MM.1S (cell line): ENCODE measurements at regions not wholly inside any gene's neighbourhood (a gene's known extent, or its start where the extent isn't known, plus 50 kb on each side); places are given as distances from the start of the nearest gene placed in this dataset.

ENCODE experiments used
- DNase-seq: peaks from one replicate; pipeline ENCODE4 v3.0.0-alpha.2; 2015
- H2AFZ ChIP-seq: fragments of 300-600 bp; sonication (generic); 2 replicates; pipeline ENCODE4 v1.6.0; 2016; ENCODE audit warnings: antibody characterized with exemption, low read length
- H3F3A ChIP-seq: fragments of 300-600 bp; sonication (generic); 2 replicates; pipeline ENCODE4 v1.6.1; 2016; ENCODE audit warnings: mild to moderate bottlenecking, antibody characterized with exemption, low read length, moderate library complexity, mixed read lengths; ENCODE audit not compliant: insufficient read depth
- H3K27ac ChIP-seq: fragments of 300-600 bp; sonication (generic); 2 replicates; pipeline ENCODE4 v1.5.1; 2016; ENCODE audit warnings: mild to moderate bottlenecking, low read length
- H3K27me3 ChIP-seq: fragments of 300-600 bp; sonication (generic); replicated peaks from 2 replicates; pipeline ENCODE4 v1.6.0; 2016; ENCODE audit warnings: low read length; ENCODE audit not compliant: insufficient read depth
- H3K36me3 ChIP-seq: fragments of 300-600 bp; sonication (generic); replicated peaks from 2 replicates; pipeline ENCODE4 v1.6.1; 2016; ENCODE audit warnings: mild to moderate bottlenecking, low read length, mixed read lengths; ENCODE audit not compliant: insufficient read depth
- H3K4me1 ChIP-seq: fragments of 300-600 bp; sonication (generic); 2 replicates; pipeline ENCODE4 v1.6.1; 2016; ENCODE audit warnings: low read length, mixed read lengths
- H3K4me2 ChIP-seq: fragments of 300-600 bp; sonication (generic); 2 replicates; pipeline ENCODE4 v1.6.0; 2016; ENCODE audit warnings: low read depth, low read length
- H3K4me3 ChIP-seq: fragments of 300-600 bp; sonication (generic); 2 replicates; pipeline ENCODE4 v1.5.1; 2016; ENCODE audit warnings: low read length, mixed read lengths
- H3K79me2 ChIP-seq: fragments of 300-600 bp; sonication (generic); 2 replicates; pipeline ENCODE4 v1.6.1; 2016; ENCODE audit warnings: mixed run types, low read length, mixed read lengths
- H3K9ac ChIP-seq: fragments of 300-600 bp; sonication (generic); 2 replicates; pipeline ENCODE4 v1.6.1; 2016; ENCODE audit warnings: low read length, mixed read lengths
- H3K9me2 ChIP-seq: fragments of 300-600 bp; sonication (generic); replicated peaks from 2 replicates; pipeline ENCODE4 v1.6.1; 2016; ENCODE audit warnings: mild to moderate bottlenecking, low read length, mixed read lengths; ENCODE audit not compliant: insufficient read depth
- H3K9me3 ChIP-seq: fragments of 300-600 bp; sonication (generic); replicated peaks from 2 replicates; pipeline ENCODE4 v1.6.1; 2016; ENCODE audit warnings: mild to moderate bottlenecking, low read length, mixed read lengths; ENCODE audit not compliant: insufficient read depth
- H4K20me1 ChIP-seq: fragments of 300-600 bp; sonication (generic); 2 replicates; pipeline ENCODE4 v1.6.1; 2016; ENCODE audit warnings: mild to moderate bottlenecking, low read length, moderate library complexity, mixed read lengths; ENCODE audit not compliant: insufficient read depth
- CTCF ChIP-seq: fragments of 300-600 bp; sonication (generic); IDR thresholded peaks from 2 replicates; pipeline ENCODE4 v1.5.1; 2016; ENCODE audit warnings: antibody characterized with exemption, low read length, mixed read lengths
- EZH2 ChIP-seq: fragments of 300-600 bp; sonication (generic); optimal IDR thresholded peaks from 2 replicates; pipeline ENCODE3; 2017; ENCODE audit warnings: low read depth, mild to moderate bottlenecking, antibody characterized with exemption, low read length, mixed read lengths
- EZH2phosphoT487 ChIP-seq: fragments of 300-600 bp; sonication (generic); IDR thresholded peaks from 2 replicates; pipeline ENCODE4 v1.6.1; 2018; ENCODE audit warnings: antibody characterized with exemption, low read length

GRCh38 chr2:217249121-217250012 is 389.5 kb upstream of the TNP1 start:
- Histone ChIP-seq H3K79me2 (no peaks in the 10 kb centered on the region), H3F3A (no peaks in the 10 kb centered on the region), H3K36me3 (no peaks in the 10 kb centered on the region), H3K9me3 (no peaks in the 10 kb centered on the region), H4K20me1 (no peaks in the 10 kb centered on the region), H3K4me1 (no peaks in the 10 kb centered on the region), H3K4me2 (no peak overlapping the region), H3K9me2 (no peaks in the 10 kb centered on the region), H3K27ac (no peak overlapping the region), H2AFZ (no peak overlapping the region), H3K27me3 (no peaks in the 10 kb centered on the region), H3K9ac (no peak overlapping the region), H3K4me3 (no peak overlapping the region)
- DNase-seq: no peak
- TF ChIP-seq EZH2phosphoT487: no peak
- TF ChIP-seq EZH2: no peak
- no peak for TF ChIP-seq CTCF

GRCh38 chr2:217248312-217248935 is 388.6 kb upstream of the TNP1 start:
- Histone ChIP-seq H3K9me2 (no peaks in the 10 kb centered on the region), H3K4me1 (no peaks in the 10 kb centered on the region), H3K4me3 (no peak overlapping the region), H3K9ac (no peak overlapping the region), H3K36me3 (no peaks in the 10 kb centered on the region), H2AFZ (no peak overlapping the region), H3K27me3 (no peaks in the 10 kb centered on the region), H3K79me2 (no peaks in the 10 kb centered on the region), H3F3A (no peaks in the 10 kb centered on the region), H3K27ac (no peak overlapping the region), H3K9me3 (no peaks in the 10 kb centered on the region), H3K4me2 (no peak overlapping the region), H4K20me1 (no peaks in the 10 kb centered on the region)
- DNase-seq: no peak
- TF ChIP-seq EZH2 (no peak), EZH2phosphoT487 (no peak), CTCF (no peak)

- no peaks in the 10 kb centered on the region for H3K36me3 ChIP-seq
- H3K4me1 ChIP-seq: no peaks in the 10 kb centered on the region
- no peak overlapping the region for H3K27ac ChIP-seq
- H3K9me2 ChIP-seq: no peaks in the 10 kb centered on the region
- no peaks in the 10 kb centered on the region for H3K9me3 ChIP-seq
- no peaks in the 10 kb centered on the region for H3K79me2 ChIP-seq
- H2AFZ ChIP-seq: no peak overlapping the region
- TF ChIP-seq EZH2phosphoT487 (no peak), EZH2 (no peak), CTCF (no peak)
- H3K9ac ChIP-seq: no peak overlapping the region
- no peaks in the 10 kb centered on the region for H4K20me1 ChIP-seq
- H3K4me3 ChIP-seq: no peak overlapping the region
- no peaks in the 10 kb centered on the region for H3K27me3 ChIP-seq
- no peak overlapping the region for H3K4me2 ChIP-seq
- H3F3A ChIP-seq: no peaks in the 10 kb centered on the region
- DNase-seq: no peak
Observed at GRCh38 chr2:217247476-217247875, 387.6 kb upstream of the TNP1 start.
